ENCODE measurements at regions not wholly inside any gene's neighbourhood (a gene's known extent, or its start where the extent isn't known, plus 50 kb on each side); places are given as distances from the start of the nearest gene placed in this dataset.

DNA sequence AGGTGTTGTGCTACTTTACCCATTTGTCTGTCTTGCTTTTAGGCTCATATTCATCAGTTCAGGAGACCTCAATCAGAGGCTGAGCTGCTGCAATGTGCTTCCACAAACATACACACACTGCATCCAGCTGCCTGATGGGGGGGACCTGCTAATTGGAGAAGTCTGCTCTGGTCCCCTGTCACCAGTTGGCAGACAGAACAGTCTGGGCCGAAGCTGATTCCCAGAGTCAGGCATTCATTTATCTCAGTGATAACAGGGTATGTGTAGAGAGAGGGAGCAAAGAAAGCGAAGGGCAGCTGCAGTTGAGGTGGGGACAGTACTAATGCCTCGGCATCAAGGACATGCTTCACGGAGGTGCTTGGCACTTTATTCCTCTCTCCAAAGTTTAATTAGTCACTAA is 584.3 kb upstream of the PIK3C3 start:
- H3K4me1 ChIP-seq (ENCODE audit: insufficient read depth, low read length, severe bottlenecking) = no peaks in the 10 kb centered on the region
- H4K20me1 ChIP-seq (ENCODE audit: insufficient read depth, low read length) = no peaks in the 10 kb centered on the region
- no peaks in the 10 kb centered on the region for H3K9me2 ChIP-seq (ENCODE audit: low read depth, low read length)
- no peak for TF ChIP-seq EZH2 (IDR thresholded peaks at IDR 0.05; ENCODE audit: borderline replicate concordance, low read length)
- TF ChIP-seq, protein P1, sequence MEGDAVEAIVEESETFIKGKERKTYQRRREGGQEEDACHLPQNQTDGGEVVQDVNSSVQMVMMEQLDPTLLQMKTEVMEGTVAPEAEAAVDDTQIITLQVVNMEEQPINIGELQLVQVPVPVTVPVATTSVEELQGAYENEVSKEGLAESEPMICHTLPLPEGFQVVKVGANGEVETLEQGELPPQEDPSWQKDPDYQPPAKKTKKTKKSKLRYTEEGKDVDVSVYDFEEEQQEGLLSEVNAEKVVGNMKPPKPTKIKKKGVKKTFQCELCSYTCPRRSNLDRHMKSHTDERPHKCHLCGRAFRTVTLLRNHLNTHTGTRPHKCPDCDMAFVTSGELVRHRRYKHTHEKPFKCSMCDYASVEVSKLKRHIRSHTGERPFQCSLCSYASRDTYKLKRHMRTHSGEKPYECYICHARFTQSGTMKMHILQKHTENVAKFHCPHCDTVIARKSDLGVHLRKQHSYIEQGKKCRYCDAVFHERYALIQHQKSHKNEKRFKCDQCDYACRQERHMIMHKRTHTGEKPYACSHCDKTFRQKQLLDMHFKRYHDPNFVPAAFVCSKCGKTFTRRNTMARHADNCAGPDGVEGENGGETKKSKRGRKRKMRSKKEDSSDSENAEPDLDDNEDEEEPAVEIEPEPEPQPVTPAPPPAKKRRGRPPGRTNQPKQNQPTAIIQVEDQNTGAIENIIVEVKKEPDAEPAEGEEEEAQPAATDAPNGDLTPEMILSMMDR (IDR thresholded peaks at IDR 0.05; ENCODE audit: low read length) = no peak
- no peaks in the 10 kb centered on the region for H3K36me3 ChIP-seq (ENCODE audit: insufficient read depth, low read length)
- H3F3A ChIP-seq (ENCODE audit: insufficient read depth, low read length) = no peaks in the 10 kb centered on the region
- H3K4me3 ChIP-seq (ENCODE audit: low read depth, low read length, poor library complexity, severe bottlenecking) = no peak overlapping the region
- H3K9me3 ChIP-seq (ENCODE audit: low read length) = no peaks in the 10 kb centered on the region
- no peaks in the 10 kb centered on the region for H3K27me3 ChIP-seq (ENCODE audit: insufficient read depth, low read length)
- no peak overlapping the region for H3K4me2 ChIP-seq (ENCODE audit: low read length)
- no peak overlapping the region for H3K27ac ChIP-seq (ENCODE audit: low read depth, low read length, poor library complexity, severe bottlenecking)
- no peak overlapping the region for H2AFZ ChIP-seq (ENCODE audit: low read length)
- no peak overlapping the region for H3K9ac ChIP-seq (ENCODE audit: low read length)
- no peaks in the 10 kb centered on the region for H3K79me2 ChIP-seq (ENCODE audit: insufficient read depth, low read length)

DNA sequence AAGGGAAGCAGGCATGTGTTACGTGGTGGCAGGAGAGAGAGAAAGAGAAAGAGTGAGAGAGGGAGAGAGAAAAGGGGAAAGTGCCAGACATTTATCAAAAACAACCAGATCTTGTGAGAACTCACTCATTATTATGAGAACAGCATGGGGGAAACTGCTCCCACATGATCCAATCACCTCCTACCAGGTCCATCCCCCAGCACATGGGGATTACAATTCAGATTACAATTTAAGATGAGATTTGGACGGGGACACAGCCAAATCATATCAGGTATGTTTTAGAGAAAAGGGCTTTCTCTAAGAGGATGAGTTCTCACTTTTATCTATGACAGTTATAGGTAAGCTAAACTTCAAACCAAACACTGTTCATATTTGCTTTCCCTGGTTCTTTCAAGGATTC is 597.3 kb upstream of the PIK3C3 start:
- no peaks in the 10 kb centered on the region for H3K4me1 ChIP-seq (ENCODE audit: insufficient read depth, low read length, severe bottlenecking)

DNA sequence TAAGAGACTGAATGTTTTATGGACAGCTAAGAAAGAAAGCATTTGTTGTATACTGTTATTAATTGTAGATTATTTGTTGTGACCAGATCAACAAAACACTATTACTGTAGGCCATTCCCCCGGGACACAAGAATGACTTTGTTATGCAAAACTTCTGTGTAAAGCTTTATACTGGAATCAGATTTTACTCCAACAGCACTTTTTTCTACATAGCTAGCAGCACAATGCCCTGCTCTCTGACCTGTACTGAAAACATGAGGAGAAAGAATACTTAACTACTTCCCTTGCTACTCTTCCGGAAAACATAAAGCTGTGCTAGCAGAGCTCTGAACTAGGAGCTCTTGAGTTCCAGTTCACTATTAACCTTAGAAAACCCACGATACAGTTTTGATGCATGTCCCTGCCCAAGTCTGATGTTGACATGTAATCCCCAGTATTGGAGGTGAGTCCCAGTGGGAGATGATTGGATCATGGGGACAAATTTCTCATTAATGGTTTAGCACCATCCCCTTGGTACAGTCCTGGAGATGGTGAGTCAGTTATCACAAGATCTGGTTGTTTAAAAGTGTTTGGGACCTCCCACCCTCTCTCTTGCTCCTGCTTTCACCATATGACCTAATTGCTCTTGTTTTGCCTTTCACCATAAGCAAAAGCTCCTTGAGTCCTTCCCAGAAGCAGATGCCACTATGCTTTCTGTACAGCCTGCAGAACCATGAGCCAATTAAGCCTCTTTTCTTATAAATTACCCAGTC is 601.1 kb upstream of the PIK3C3 start:
- Histone ChIP-seq H3K4me2 (ENCODE audit: low read length) (no peak overlapping the region), H3K9ac (ENCODE audit: low read length) (no peak overlapping the region), H3K27me3 (ENCODE audit: insufficient read depth, low read length) (no peaks in the 10 kb centered on the region), H3K79me2 (ENCODE audit: insufficient read depth, low read length) (no peaks in the 10 kb centered on the region), H3F3A (ENCODE audit: insufficient read depth, low read length) (no peaks in the 10 kb centered on the region), H2AFZ (ENCODE audit: low read length) (no peak overlapping the region), H3K9me2 (ENCODE audit: low read depth, low read length) (no peaks in the 10 kb centered on the region), H3K4me1 (ENCODE audit: insufficient read depth, low read length, severe bottlenecking) (no peaks in the 10 kb centered on the region), H3K9me3 (ENCODE audit: low read length) (no peaks in the 10 kb centered on the region), H4K20me1 (ENCODE audit: insufficient read depth, low read length) (no peaks in the 10 kb centered on the region), H3K4me3 (ENCODE audit: low read depth, low read length, poor library complexity, severe bottlenecking) (no peak overlapping the region), H3K27ac (ENCODE audit: low read depth, low read length, poor library complexity, severe bottlenecking) (no peak overlapping the region), H3K36me3 (ENCODE audit: insufficient read depth, low read length) (no peaks in the 10 kb centered on the region)
- no peak for TF ChIP-seq EZH2 (IDR thresholded peaks at IDR 0.05; ENCODE audit: borderline replicate concordance, low read length)
- TF ChIP-seq, protein P1 (IDR thresholded peaks at IDR 0.05; ENCODE audit: low read length) = no peak

More for the DNA sequence above, 597.3 kb upstream of the PIK3C3 start:
- H4K20me1 ChIP-seq (ENCODE audit: insufficient read depth, low read length) = no peaks in the 10 kb centered on the region
- no peaks in the 10 kb centered on the region for H3K36me3 ChIP-seq (ENCODE audit: insufficient read depth, low read length)
- H3K27ac ChIP-seq (ENCODE audit: low read depth, low read length, poor library complexity, severe bottlenecking) = no peak overlapping the region
- TF ChIP-seq EZH2 (IDR thresholded peaks at IDR 0.05; ENCODE audit: borderline replicate concordance, low read length) = no peak
- TF ChIP-seq, protein P1 (IDR thresholded peaks at IDR 0.05; ENCODE audit: low read length) = no peak
- no peaks in the 10 kb centered on the region for H3K9me2 ChIP-seq (ENCODE audit: low read depth, low read length)
- H3K4me3 ChIP-seq (ENCODE audit: low read depth, low read length, poor library complexity, severe bottlenecking) = no peak overlapping the region
- no peaks in the 10 kb centered on the region for H3K27me3 ChIP-seq (ENCODE audit: insufficient read depth, low read length)
- H3F3A ChIP-seq (ENCODE audit: insufficient read depth, low read length) = no peaks in the 10 kb centered on the region
- H3K79me2 ChIP-seq (ENCODE audit: insufficient read depth, low read length) = no peaks in the 10 kb centered on the region
- H2AFZ ChIP-seq (ENCODE audit: low read length) = no peak overlapping the region
- H3K9ac ChIP-seq (ENCODE audit: low read length) = no peak overlapping the region
- H3K9me3 ChIP-seq (ENCODE audit: low read length) = no peaks in the 10 kb centered on the region
- H3K4me2 ChIP-seq (ENCODE audit: low read length) = no peak overlapping the region
